Activated effector memory CD4-positive, alpha-beta T cell treated with anti-CD3 and anti-CD28 coated beads, Interleukin-2, amount 50 U/mL, for 16 hours (primary cell): ENCODE measurements at regions not wholly inside any gene's neighbourhood (a gene's known extent, or its start where the extent isn't known, plus 50 kb on each side); places are given as distances from the start of the nearest gene placed in this dataset.
"Not testable (repeated sequence)": the region's sequence is repeated elsewhere in the genome, so short reads cannot be mapped to it uniquely, and the experiment has no call there.

Experiments used
- DNase-seq: peaks from one replicate; pipeline ENCODE4 v3.0.0-alpha.2; 2020

DNA sequence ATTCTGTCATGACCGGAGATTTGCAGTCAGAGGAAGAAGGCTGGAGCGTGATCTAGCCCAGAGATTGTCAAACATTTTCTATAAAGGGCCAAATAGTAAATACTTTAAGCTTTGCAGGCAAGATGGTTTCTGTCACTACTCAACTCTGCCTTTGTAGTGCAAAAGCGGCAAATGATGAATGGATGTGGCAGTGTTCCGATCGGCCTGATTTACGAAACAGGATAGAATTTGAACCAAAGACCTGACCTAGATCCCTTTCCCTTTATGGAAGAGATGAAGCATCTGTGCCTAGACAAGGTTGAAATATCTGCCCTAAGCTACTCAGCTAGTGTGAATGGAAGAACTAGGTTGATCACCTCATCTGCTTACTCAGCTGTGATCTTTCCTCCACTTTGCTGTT lies 209.5 kb downstream of the YTHDC2 start:
- no peak for DNase-seq

DNA sequence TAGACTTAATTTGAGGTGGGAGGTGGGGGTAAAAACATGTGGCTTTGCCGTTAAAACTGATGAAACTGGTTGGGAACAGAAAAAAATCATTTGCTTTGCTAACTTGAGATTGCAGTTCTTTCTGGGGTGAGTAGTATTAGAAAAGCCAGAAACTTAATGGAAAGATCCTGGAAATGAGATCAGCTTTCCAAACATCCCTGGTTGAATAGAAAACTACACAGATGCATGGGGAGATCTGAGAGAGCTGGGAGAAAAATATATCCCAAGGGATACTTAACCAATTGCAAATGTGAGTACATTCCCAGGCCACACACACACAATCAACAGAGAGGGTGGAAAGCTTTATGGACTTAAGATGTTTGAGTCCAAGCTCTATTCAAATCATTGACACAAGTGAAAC lies 222.3 kb downstream of the YTHDC2 start:
- DNase-seq: no peak

DNA sequence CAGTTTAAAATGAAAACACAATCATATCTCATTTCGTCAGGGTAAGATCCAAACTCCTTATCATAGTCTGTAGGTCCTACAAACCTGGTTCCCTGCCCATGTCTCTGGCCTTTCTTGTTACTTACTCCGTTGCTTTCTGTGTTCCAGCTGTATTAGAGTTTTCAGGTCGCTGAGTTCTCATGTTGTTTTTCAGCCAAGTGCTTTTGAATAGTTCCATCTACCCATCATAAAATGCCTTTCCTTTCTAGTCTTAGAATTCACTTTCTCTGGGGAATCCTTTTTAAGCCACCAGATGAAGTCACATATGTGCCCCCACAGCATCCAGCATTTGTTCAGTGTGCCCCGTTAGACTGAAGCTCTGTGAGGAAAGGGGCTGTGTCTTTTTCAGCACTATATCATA lies 228.7 kb downstream of the YTHDC2 start:
- DNase-seq: no peak

DNA sequence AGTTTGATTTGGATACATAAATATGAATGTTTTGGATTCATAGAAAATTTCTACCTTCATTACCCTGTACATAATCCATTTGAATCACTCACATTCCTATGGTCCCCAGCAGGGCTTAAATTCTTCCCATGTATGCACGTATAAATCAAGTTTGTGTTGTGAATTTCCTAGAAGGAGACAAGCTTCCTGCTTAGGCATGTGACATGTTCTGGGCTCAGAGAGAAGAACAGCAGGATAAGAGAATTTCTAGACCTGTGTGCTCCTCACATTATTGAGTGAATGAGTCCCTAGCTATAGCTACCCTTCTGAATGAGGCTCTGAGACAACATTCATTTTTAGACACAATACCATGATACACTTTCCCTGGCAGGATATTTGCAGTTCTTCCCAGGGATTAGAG lies 229.1 kb downstream of the YTHDC2 start:
- DNase-seq: no peak

DNA sequence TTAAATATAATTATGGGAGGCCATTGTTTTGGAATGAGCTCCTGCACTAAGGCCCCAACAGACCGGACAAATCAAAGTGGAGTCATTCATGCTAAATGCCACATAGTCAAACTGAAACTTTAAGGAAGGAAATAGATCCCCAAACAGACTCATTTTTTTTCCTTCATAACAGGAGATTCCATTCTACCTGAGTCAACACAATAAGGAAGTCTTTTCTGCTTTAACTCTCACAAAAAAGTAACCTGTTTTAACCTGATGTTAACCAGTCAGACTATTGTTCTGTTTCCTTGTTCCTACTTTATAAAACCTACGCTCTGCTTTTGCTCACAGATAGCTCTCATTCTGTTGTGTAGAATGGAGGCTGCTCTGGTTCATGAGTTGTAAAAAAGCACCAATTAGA lies 234.9 kb downstream of the YTHDC2 start:
- DNase-seq: no peak

DNA sequence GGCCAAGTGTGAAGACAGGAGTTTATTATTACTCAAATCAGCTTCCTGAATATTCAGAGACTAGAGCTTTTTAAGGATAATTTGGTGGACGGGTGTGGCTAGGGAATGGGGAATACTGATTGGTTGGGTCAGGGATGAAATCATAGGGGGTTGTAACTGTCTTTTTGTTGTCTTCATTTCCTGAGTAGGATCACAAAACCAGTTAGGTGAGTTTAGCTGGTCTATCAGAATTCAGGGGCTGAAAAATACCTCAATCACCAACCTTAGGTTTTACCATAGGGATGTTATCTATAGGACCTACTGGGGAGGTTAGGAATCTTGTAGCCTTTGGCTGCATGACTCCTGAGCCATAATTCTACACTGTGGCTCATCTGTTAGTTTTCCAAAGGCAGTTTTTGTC lies 235.8 kb downstream of the YTHDC2 start:
- DNase-seq: no peak

DNA sequence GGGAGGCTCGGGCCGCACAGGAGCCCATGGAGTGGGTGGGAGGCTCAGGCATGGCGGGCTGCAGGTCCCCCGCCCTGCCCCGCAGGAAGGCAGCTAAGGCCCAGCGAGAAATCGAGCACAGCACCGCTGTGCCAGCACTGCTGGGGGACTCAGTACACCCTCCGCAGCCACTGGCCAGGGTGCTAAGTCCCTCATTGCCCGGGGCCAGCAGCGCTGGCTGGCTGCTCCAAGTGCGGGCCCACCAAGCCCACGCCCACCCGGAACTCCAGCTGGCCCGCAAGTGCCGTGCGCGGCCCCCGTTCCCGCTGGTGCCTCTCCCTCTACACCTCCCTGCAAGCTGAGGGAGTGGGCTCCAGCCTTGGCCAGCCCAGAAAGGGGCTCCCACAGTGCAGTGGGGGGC lies 239.7 kb downstream of the YTHDC2 start:
- not testable (repeated sequence) for DNase-seq

DNA sequence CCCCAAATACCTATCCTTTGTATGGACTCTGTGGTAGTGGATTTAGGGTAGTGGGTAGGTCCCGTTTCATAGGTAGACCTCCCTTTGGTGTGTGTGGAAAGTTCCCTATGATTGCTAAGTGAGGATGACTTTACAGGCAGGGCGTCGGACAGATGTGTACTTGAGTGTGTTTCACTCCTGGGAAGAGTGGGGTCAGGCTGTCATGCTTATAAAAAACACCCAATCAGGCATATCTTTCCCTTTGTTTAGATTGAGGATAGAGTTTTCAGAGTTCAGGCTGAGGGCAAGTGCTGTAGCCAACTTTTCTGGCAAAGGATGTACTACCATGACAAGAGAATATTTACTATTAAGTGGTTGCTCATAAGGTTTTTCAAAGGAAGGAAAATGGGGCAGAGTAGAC lies 242.0 kb downstream of the YTHDC2 start:
- no peak for DNase-seq

DNA sequence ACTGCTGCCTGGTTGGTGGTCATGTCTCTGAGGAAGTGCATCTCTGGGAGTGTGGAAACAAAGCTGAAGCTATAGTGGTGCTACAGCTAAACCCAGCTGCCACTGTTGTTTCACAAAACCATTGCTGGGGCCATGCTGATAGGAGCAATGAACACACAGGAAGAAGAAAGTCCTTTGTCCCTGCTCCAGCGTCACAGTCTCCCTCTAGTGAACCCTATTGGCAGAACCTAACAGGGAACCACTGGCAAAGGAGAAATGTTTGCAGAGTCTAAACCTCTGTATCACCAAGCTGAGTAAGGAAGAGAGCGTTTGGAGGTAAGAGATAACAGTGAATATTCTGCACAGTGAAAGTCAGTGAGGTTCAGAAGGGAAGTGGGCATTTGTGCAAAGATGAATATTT lies 244.0 kb downstream of the YTHDC2 start:
- no peak for DNase-seq

DNA sequence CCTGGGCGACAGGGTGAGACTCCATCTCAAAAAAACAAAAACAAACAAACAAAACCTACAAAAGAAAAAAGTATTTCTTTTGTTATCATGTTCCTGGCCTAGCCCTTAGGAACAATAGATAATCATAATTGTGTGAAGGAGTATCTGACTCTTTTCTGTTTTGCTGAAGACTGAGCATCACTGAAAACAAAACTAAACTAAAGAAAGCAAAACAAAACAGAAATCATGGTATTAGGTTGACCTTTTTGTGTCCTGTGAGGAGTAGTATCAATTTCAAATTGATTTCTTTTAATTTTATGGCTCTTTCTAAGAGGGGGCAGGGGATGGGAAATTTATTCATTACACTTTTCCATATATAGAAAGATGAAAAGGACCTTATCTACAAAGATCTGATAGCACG lies 246.0 kb downstream of the YTHDC2 start:
- DNase-seq: no peak

DNA sequence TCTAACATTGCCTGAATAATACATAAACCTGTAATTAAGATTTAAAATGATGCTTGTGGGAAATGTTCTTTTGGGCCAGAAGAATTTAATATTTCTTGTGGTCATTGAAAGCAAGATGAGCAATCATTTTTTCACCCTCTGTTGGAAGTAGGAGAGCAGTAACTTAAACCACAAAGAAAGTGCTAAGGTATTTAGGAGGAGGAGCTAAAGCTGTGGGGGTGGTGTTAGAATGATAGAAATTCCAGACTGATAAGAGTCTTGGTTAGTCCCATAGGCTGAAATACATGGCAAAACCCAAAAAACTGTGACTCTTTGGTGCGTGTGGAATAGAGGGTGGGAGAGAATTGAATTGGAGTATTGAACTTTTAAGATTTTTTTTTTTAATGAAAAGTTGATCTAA lies 247.0 kb downstream of the YTHDC2 start:
- DNase-seq: no peak

DNA sequence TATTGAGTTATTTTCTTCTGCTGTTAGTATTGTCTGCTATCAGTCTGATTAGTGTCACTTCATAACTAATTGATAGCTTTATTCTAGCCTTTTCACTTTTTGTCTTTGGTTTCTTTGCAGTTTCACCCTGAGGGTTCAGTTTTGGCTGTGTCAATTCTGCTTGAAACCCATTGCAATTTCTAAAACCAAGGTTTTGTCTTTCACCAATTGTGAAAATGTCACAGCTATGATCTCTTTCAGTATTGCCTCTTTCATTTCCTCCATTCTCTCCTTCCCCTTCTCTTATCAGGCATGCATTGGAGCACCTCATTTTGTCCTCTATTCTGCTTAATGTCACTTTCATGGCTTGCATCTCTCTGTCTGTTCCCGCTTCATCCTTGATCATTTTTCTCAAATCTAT lies 248.1 kb downstream of the YTHDC2 start:
- no peak for DNase-seq

DNA sequence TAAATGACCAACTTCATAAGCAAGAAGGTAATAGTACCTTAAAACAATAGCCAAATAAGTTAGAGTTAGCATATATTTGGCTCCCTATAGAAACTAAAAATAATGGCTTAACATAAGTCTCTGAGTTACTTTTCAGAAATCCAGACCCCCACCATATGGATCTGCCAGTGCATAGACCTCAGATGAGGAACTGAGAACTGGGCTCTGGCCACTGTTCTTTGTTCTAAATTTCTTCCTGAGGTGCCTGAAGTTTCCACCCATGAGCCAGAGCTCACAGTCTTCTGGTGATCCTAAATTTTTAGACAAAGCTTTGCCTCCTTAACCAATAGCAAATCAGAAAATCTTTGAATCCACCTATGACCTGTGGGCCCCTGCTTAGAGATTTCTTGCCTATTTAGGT lies 250.9 kb downstream of the YTHDC2 start:
- no peak for DNase-seq

DNA sequence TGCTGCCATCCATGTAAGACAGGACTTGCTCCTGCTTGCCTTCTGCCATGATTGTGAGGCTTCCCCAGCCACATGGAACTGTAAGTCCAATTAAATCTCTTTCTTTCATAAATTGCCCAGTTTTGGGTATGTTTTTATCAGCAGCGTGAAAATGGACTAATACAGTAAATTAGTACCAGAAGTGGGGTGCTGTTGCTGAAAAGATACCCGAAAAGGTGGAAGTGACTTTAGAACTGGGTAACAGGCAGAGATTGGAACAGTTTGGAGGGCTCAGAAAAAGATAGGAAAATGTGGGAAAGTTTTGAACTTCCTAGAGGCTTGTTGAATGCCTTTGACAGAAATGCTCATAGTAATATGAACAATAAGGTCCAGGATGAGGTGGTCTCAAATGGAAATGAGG lies 253.3 kb downstream of the YTHDC2 start:
- not testable (repeated sequence) for DNase-seq

DNA sequence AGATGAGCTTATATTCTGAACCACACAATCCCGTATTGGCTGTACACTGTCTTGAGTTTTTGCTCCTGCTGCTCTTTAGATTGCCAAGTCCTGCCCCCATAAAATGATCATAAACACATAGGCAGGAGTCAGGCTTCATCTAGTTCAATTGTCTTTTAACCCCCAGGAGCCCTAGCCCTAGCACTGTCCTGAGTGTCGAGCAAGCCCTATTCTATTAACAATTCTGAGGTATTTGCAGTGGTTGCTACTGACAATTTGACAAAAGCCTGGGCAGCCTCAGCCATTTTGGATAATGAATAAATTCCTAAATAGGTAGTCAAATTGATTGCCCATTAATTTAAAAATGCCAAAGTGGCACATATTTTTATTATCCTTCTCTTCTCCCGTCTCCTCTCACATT lies 257.2 kb downstream of the YTHDC2 start:
- no peak for DNase-seq

DNA sequence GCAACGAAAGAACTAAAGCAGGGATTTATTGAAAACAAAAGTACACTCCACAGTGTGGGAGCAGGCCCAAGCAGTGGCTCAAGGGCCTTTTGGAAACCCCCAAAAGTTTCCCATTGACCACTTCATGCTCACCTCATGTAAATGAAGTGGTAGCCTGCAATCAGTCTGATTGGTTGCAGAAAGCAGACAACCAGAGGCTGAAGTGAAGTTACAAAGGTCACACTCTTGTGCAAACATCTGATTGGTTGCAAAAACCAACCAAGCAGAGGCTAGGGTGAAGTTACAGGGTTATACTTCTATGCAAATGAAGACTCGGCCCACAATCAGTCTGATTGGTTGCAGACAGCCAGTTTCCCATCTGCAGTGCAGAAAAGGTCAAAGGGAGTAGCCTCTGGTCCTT lies 258.0 kb downstream of the YTHDC2 start:
- no peak for DNase-seq

DNA sequence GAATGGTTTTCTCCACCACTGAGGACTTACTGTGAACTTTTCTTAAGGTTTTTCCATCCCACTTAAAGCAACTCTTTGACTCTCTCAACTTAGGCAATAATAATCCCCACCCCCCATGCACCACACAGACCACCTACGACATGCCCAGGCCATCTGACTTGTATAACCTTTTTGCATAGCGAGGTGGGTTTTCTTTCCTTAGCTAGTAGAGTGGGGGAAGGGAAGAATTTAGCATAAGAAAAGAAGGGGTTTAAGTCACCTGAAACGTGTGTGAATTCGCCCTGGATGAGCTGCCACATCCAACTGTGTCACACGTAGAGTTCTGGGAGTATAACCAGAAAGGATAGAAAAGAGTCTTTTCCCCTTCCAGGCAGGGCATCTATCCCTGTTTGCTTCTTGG lies 262.7 kb downstream of the YTHDC2 start:
- DNase-seq: no peak

DNA sequence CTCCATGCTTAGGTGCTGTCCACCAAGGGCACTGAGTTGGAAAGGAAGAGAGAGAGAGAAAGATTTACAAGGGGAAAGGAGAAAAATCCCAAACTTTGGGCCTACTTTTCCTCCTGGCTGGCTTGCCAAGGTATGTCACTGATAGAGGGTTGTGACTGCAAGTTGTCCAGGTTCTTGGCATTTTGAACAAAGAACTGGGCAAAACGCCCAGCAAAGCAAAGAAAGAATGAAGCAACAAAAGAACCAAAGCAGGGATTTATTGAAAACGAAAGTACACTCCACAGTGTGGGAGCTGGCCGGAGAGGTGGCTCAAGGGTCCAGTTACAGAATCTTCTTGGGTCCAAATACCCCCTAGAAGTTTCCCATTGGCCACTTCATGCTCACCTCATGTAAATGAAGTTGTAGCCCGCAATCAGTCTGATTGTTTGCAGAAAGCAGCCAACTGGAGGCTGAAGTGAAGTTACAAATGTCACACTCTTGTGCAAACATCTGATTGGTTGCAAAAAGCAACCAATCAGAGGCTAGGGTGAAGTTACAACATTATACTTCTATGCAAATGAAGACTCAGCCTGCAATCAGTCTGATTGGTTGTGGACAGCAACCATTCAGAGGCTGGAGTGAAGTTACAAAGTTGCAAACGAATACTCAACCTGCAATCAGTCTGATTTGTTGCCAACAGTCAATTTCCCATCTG lies 263.5 kb downstream of the YTHDC2 start:
- DNase-seq: no peak

DNA sequence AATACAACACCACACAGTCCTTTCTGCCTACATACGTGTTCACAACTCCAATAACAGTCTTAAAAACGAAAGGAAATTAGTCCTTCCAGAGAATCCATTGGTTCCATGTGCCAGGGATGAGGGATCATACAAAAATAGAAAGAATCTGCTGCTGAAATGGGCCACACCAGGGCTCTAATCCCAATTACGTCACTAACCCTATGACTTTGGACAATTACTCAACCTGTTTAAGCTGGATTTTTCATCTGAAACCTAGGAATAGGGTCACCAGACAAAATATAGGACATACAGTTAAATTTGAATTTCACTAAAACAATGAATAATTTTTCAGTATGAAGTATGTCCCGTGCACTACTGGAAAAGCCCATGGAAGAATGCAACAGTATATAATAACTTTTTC lies 264.7 kb downstream of the YTHDC2 start:
- DNase-seq: no peak

DNA sequence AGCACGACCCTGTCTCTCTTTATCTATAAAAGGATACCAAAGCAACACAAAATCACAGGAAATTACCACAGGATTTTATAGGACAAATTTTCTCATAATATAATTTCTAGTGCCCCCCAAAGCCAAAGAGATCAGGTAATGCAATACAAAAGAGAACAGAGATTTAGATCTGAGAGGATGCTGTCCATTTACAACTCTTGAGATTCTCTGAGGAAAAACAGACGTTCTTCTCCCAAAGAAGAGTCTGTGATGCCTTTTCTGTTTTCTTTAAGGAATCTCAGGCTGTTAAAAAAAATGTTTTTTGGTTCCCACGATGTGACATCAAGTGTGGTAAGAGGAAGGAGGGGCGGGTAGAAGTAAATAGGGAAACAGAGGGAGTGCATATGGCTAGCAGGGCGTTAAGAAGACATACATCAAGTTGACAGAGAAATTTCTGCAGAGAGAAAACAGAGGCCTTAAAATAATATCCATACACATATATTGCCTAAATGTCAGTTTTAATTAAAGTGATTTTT lies 274.7 kb downstream of the YTHDC2 start:
- no peak for DNase-seq

DNA sequence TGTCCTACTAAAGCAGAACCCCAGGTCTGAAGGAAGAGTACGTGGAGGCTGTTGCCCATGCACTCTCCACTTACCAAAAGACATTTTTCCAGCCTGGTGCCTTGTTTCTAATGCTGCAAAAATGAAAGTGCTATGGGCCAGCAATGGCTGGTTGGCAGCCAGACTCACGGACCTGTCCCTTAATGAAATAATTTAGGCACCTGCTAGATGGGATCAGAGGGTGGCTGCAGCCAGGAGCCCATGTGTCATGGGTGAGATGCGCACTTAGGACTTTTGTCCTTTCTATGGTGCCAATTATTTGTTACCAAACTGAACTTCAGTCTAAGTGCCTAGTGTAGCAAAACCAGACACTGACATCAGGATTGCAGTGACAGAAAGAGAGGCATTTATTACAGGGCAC lies 276.3 kb downstream of the YTHDC2 start:
- DNase-seq: no peak

DNA sequence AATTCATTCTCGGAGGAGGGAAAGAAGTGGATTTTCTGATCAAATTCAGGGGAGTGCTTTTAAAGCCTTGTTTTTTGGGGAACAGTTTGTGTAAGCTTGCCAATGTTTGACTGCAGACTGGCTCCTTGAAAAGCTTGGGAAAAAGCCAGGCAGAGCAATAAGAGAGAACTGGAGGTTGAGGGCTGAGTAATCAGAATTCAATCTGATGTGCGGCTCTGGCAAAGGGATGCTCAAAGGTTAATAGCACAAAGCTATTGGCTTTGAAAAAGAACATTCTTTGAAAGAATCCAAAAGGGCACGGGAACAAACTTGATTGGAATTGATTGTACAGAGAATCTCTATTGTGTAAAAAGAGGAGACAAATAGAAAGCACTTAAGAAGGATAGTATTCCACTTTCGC lies 279.3 kb downstream of the YTHDC2 start:
- no peak for DNase-seq

DNA sequence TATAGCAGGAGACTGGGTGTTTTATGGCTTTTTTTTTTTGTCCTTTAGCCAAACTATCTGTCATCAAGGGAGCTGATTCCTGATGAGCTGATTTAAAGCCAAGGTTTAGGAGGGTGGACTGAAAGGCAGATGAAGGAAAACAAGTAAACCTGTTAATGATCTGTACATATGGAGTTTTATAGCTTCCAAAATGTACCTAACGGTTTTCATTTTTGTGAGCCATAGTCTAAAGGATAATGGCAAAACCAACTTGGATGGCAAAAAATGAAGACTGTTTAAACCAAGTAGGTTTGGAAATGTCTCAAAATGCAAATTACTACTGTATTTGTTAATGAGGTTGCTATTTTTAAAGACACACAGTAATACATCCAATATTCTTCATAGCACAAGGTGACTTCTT lies 281.5 kb downstream of the YTHDC2 start:
- no peak for DNase-seq

DNA sequence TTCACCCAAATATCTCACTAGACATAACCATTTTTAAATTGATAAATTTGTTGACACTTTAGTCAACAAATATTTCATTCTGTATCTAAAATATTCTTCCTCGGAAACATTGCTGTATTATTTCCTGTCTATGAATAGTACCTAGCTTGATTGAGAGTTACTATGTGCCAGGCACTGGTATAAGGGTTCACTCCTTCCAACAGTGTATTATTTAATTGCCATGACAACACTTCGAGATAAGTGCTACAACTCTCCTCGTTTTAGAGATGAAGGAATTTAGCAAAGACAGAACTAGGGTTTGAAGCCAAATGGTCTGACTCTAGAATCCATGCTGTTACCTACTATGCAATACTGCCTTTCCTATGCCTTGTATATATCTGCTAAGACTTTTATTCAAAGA lies 287.2 kb downstream of the YTHDC2 start:
- no peak for DNase-seq

DNA sequence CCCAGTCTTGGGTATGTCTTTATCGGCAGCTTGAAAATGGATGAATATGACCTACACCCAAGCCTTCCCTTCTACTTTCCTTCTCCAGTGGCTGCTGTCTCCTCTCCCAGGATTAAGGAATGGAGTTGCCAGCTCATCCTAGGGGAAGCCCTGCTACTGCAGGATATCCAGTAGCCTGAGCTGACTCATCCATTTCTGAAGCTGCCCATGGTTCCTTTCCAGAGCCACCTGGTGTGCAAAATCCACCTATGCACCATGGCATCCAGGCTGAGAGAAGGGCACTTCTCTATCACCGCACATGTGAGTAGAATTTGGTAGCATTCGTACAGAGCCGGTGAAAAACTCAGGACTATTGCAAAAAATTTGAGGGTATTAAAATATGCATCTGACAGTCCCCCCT lies 290.8 kb downstream of the YTHDC2 start:
- DNase-seq: no peak

DNA sequence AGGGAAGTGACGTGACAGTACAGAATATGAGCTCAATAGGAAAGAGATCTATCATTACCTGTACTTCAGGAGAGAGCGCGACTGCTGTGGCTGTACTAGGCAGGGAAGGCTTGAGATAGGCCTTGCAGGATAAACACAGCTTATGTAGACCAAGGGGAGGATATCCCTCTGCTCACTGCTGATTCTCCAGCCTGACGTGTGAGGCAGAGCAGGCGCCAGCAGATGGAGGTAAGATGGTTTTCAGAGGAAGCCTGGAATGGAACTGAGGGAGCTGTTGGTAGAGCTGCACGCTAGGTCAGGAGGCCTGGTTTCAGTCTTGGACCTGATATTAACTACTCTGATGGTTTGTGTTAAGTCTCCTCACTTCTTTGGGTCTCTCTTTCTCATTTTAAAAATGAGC lies 291.4 kb downstream of the YTHDC2 start:
- DNase-seq: no peak
